ENCODE measurements at regions not wholly inside any gene's neighbourhood (a gene's known extent, or its start where the extent isn't known, plus 50 kb on each side); places are given as distances from the start of the nearest gene placed in this dataset.

DNA sequence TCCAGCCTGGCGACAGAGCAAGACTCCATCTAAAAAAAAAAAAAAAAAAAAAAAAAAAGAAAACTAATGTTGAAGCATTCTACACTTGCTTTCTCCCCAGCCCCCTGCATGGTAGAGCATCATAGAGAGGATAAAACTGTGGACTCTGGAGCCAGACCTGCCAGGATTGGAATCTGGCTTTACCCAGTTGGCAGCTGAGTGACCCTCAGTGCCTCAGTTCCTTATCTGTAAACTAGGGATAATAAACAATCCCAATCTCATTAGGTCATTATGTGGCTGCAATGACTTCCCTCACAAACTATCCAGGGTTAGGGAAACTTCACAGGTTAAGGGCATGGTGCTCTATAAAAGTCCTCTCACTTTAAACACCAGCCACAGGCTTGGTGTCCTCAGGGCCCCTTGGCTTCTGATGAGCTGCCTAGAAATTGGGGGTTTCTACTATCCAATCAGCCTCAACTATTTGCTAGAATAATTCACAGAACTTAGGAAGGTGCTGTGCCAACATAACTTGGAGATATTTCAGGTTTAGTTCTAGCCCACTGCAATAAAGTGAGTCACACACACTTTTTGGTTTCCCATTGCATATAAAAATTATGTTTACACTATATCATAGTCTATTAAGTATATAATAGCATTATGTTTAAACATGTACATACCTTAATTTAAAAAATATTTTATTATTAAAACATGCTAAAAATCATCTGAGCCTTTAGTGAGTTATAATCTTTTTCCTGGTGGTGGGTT is 180.5 kb upstream of the B3GALT2 start:
- TF ChIP-seq, protein P1, sequence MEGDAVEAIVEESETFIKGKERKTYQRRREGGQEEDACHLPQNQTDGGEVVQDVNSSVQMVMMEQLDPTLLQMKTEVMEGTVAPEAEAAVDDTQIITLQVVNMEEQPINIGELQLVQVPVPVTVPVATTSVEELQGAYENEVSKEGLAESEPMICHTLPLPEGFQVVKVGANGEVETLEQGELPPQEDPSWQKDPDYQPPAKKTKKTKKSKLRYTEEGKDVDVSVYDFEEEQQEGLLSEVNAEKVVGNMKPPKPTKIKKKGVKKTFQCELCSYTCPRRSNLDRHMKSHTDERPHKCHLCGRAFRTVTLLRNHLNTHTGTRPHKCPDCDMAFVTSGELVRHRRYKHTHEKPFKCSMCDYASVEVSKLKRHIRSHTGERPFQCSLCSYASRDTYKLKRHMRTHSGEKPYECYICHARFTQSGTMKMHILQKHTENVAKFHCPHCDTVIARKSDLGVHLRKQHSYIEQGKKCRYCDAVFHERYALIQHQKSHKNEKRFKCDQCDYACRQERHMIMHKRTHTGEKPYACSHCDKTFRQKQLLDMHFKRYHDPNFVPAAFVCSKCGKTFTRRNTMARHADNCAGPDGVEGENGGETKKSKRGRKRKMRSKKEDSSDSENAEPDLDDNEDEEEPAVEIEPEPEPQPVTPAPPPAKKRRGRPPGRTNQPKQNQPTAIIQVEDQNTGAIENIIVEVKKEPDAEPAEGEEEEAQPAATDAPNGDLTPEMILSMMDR (conservative IDR thresholded peaks at IDR 0.05), result no peak

DNA sequence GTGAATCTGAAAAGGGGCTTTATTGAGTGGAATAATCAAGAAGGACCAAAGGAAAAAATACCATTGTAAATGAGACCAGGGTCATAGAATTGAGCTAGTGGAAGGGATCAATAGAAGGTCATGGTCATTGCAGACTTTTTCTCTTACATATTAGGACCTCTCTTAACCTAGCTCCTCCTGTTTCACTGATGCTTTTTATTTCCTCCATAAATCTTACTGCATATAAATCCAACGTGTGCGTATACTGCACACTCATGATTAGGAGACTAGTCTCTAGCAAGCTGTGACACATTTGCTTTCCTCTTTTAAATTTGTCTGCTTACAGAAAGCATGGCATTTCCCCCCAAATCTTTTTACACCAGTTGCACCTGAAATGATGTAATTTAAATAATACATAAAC is 179.6 kb upstream of the B3GALT2 start:
- Histone ChIP-seq H3K4me3 (ENCODE audit: low read length) (no peak overlapping the region), H3K9ac (ENCODE audit: extremely low read depth, low read length, poor library complexity, severe bottlenecking) (no peak overlapping the region), H3K9me3 (ENCODE audit: control insufficient read depth, low read length) (no peaks in the 10 kb centered on the region), H3K36me3 (ENCODE audit: control insufficient read depth, insufficient read depth, low read length) (no peaks in the 10 kb centered on the region), H3K27me3 (ENCODE audit: control insufficient read depth, insufficient read depth, low read length, poor library complexity, severe bottlenecking) (no peaks in the 10 kb centered on the region), H3K4me1 (ENCODE audit: control insufficient read depth, insufficient read depth, low read length) (no peaks in the 10 kb centered on the region), H3K27ac (ENCODE audit: low read depth, low read length) (no peak overlapping the region)
- H3K27me3 Mint-ChIP-seq (ENCODE audit: insufficient read depth), result no peaks in the 10 kb centered on the region
- H3K36me3 Mint-ChIP-seq (ENCODE audit: low read depth), result no peaks in the 10 kb centered on the region
- no peak overlapping the region for H3K4me3 Mint-ChIP-seq
- WGBS, 2 experiments (ENCODE audit: insufficient coverage in 1 of 2, insufficient read length in 1 of 2), result 94 to 100% methylated on average over 2 of the region's 2 CpGs
- no peaks in the 10 kb centered on the region for H3K4me1 Mint-ChIP-seq
- TF ChIP-seq, protein P1 (conservative IDR thresholded peaks at IDR 0.05), result no peak
- H3K27ac Mint-ChIP-seq, result no peak overlapping the region
- no peak for DNase-seq
- no peaks in the 10 kb centered on the region for H3K9me3 Mint-ChIP-seq

More for the DNA sequence above, 180.5 kb upstream of the B3GALT2 start:
- Mint-ChIP-seq H3K36me3 (ENCODE audit: low read depth) (no peaks in the 10 kb centered on the region), H3K27me3 (ENCODE audit: insufficient read depth) (no peaks in the 10 kb centered on the region), H3K4me3 (no peak overlapping the region), H3K4me1 (no peaks in the 10 kb centered on the region), H3K27ac (no peak overlapping the region), H3K9me3 (no peaks in the 10 kb centered on the region)
- no peaks in the 10 kb centered on the region for H3K27me3 ChIP-seq (ENCODE audit: control insufficient read depth, insufficient read depth, low read length, poor library complexity, severe bottlenecking)
- H3K4me3 ChIP-seq (ENCODE audit: low read length), result no peak overlapping the region
- no peak for DNase-seq
- no peak overlapping the region for H3K9ac ChIP-seq (ENCODE audit: extremely low read depth, low read length, poor library complexity, severe bottlenecking)
- H3K4me1 ChIP-seq (ENCODE audit: control insufficient read depth, insufficient read depth, low read length), result no peaks in the 10 kb centered on the region
- no peak overlapping the region for H3K27ac ChIP-seq (ENCODE audit: low read depth, low read length)
- H3K36me3 ChIP-seq (ENCODE audit: control insufficient read depth, insufficient read depth, low read length), result no peaks in the 10 kb centered on the region
- H3K9me3 ChIP-seq (ENCODE audit: control insufficient read depth, low read length), result no peaks in the 10 kb centered on the region
- no CpG with 5 or more reads among the region's 1 CpG for WGBS, 2 experiments (ENCODE audit: insufficient coverage in 1 of 2, insufficient read length in 1 of 2)

DNA sequence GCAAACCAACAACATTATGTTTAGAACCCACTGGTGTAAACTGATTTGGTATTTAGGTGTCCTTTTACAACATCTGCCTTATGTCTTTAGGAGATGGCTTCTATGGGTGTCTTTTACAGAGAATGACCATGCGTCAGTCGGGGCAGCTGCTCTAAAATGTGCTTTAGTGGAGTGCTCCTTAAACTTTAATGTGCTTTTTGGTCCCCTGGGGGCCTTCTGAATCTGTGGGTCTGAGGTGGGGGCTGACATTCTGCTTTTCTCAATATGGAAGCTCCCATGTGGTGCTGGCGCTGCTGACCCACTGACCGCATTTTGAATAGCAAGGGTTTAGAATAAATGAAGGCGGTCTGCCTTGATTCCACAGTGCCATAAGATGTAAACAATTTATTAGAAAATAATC is 173.2 kb upstream of the B3GALT2 start:
- 97 to 100% methylated on average over 2 to 5 of the region's 5 CpGs for WGBS, 2 experiments (ENCODE audit: insufficient coverage in 1 of 2, insufficient read length in 1 of 2)
- no peaks in the 10 kb centered on the region for H3K4me1 ChIP-seq (ENCODE audit: control insufficient read depth, insufficient read depth, low read length)
- H3K27ac ChIP-seq (ENCODE audit: low read depth, low read length), result no peak overlapping the region
- H3K9me3 ChIP-seq (ENCODE audit: control insufficient read depth, low read length), result no peaks in the 10 kb centered on the region
- H3K9me3 Mint-ChIP-seq, result no peaks in the 10 kb centered on the region
- no peaks in the 10 kb centered on the region for H3K36me3 ChIP-seq (ENCODE audit: control insufficient read depth, insufficient read depth, low read length)
- H3K4me3 ChIP-seq (ENCODE audit: low read length), result no peak overlapping the region
- H3K4me3 Mint-ChIP-seq, result no peak overlapping the region
- H3K36me3 Mint-ChIP-seq (ENCODE audit: low read depth), result no peaks in the 10 kb centered on the region
- H3K27ac Mint-ChIP-seq, result no peak overlapping the region
- H3K27me3 Mint-ChIP-seq (ENCODE audit: insufficient read depth), result no peaks in the 10 kb centered on the region
- no peak overlapping the region for H3K9ac ChIP-seq (ENCODE audit: extremely low read depth, low read length, poor library complexity, severe bottlenecking)
- no peaks in the 10 kb centered on the region for H3K27me3 ChIP-seq (ENCODE audit: control insufficient read depth, insufficient read depth, low read length, poor library complexity, severe bottlenecking)
- TF ChIP-seq, protein P1 (conservative IDR thresholded peaks at IDR 0.05), result no peak
- no peaks in the 10 kb centered on the region for H3K4me1 Mint-ChIP-seq
- DNase-seq, result no peak
